AG04449 (cell line): ENCODE measurements at regions not wholly inside any gene's neighbourhood (a gene's known extent, or its start where the extent isn't known, plus 50 kb on each side); places are given as distances from the start of the nearest gene placed in this dataset.

Experiments
- CTCF ChIA-PET: fragments of 350-600 bp; formaldehyde crosslinking; extraction: SDS; loops from one replicate; lab custom pipeline; 2021; ENCODE audit warnings: antibody characterized with exemption; lab: Yijun Ruan, JAX
- POLR2A ChIA-PET: fragments of 400-600, 350-600 bp; formaldehyde crosslinking; extraction: SDS; loops from one replicate; lab custom pipeline; 2020; ENCODE audit warnings: antibody characterized with exemption, inconsistent platforms; lab: Yijun Ruan, JAX
- DNase-seq: peaks from one replicate; pipeline ENCODE4 v3.0.0-alpha.2; 2010; ENCODE audit warnings: low read depth, low spot score
- H3K4me3 ChIP-seq: 2 replicates; pipeline ENCODE4 v1.5.1; 2011; ENCODE audit warnings: low read depth, mild to moderate bottlenecking, control low read depth, low read length
- CTCF ChIP-seq: IDR thresholded peaks from one replicate; pipeline ENCODE4 v1.5.1; 2011; ENCODE audit warnings: mild to moderate bottlenecking, moderate library complexity, low read length, control low read depth, inconsistent platforms; ENCODE audit not compliant: insufficient read depth; ENCODE audit errors: missing control alignments

- no peak for DNase-seq
- ChIA-PET CTCF (no interaction called here), POLR2A (no interaction called here)
- TF ChIP-seq CTCF, result no peak
- H3K4me3 ChIP-seq, result no peak overlapping the region
Observed at GRCh38 chr5:166367391-166367790, 1924.1 kb upstream of the WWC1 start.

- CTCF ChIA-PET, result no interaction called here
- TF ChIP-seq CTCF, result no peak
- no peak for DNase-seq
- POLR2A ChIA-PET, result no interaction called here
- H3K4me3 ChIP-seq, result no peak overlapping the region
Observed at GRCh38 chr5:166369346-166369745, 1922.1 kb upstream of the WWC1 start.

GRCh38 chr5:166369807-166370206, 1921.6 kb upstream of the WWC1 start:
- CTCF ChIA-PET, result no interaction called here
- no peak for TF ChIP-seq CTCF
- H3K4me3 ChIP-seq, result no peak overlapping the region
- no peak for DNase-seq
- POLR2A ChIA-PET, result no interaction called here

- ChIA-PET POLR2A (no interaction called here), CTCF (no interaction called here)
- TF ChIP-seq CTCF, result no peak
- no peak overlapping the region for H3K4me3 ChIP-seq
- DNase-seq, result no peak
Observed at GRCh38 chr5:166370928-166371690, 1920.3 kb upstream of the WWC1 start.

GRCh38 chr5:166373817-166374216, 1917.6 kb upstream of the WWC1 start:
- no peak for DNase-seq
- CTCF ChIA-PET, result no interaction called here
- POLR2A ChIA-PET, result no interaction called here
- no peak overlapping the region for H3K4me3 ChIP-seq
- no peak for TF ChIP-seq CTCF

- no peak overlapping the region for H3K4me3 ChIP-seq
- TF ChIP-seq CTCF, result no peak
- ChIA-PET CTCF (no interaction called here), POLR2A (no interaction called here)
- DNase-seq, result no peak
Observed at GRCh38 chr5:166377756-166378155, 1913.7 kb upstream of the WWC1 start.
